ENCODE measurements at regions not wholly inside any gene's neighbourhood (a gene's known extent, or its start where the extent isn't known, plus 50 kb on each side); places are given as distances from the start of the nearest gene placed in this dataset.

GRCh38 chrX:124524852-124525251, 178.5 kb downstream of the SH2D1A start:
- DNase-seq (ENCODE audit: low read depth in 2 of 2) = no peak

GRCh38 chrX:124529786-124530185, 183.4 kb downstream of the SH2D1A start:
- no peak for DNase-seq (ENCODE audit: low read depth in 2 of 2)

DNA sequence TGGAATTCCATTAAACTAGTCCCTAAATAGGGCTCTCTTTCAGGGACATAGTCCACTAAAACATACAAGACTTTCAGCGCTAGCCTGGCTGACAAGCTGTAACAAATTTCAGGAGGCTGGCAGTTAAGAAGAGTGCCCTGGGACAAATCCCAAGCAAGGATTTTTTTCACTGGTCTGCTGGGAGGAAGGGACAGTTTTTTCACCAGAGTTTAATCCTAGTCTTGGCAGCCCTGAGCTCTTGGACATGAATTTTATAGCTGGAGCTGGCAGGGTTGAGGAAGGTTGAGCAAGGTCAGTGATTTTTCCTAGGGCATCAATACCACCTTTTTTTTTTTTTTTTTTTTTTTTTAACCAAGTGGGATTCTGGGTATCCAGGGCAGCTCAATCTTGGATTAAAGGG, 184.4 kb downstream of the SH2D1A start:
- DNase-seq (ENCODE audit: low read depth in 2 of 2) = no peak

DNA sequence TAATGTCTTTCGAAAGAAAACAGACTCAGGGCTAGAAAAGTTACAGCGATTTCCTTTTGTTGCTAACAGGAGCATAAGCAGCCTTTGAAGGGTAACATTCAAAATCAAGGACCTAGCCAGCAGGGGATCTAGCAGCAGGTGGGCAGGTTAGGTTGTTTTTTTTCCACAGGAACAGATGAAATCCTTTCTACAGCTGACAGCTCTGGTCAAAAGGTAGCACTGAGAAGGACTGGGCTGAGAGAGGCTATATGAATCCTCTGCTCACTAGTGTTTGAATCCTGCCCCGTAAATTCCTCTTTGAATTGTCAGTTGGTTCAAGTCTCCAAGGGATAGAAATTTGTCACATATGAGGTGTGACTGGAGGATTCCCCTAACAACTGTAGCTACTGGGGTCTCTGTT, 188.2 kb downstream of the SH2D1A start:
- DNase-seq (ENCODE audit: low read depth in 2 of 2) = no peak

DNA sequence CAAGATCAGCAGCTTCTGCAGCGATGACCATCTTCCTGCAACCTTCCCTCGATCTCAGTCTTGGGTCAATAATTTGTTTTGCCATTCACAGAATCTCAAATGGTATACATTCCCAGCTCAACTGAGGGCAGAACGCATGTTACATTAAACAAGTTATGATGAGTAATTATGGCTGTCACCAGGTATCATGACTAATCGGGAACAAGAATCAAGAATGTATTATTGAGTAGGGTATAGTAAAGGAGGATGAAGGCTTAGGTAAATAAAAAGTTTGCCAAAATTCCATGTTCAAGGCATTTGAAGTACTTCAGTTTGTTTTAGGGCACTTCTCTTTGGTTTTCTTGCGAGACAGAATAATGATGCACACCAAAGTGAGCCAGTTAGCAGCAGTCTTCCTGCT, 194.1 kb downstream of the SH2D1A start:
- no peak for DNase-seq (ENCODE audit: low read depth in 2 of 2)

DNA sequence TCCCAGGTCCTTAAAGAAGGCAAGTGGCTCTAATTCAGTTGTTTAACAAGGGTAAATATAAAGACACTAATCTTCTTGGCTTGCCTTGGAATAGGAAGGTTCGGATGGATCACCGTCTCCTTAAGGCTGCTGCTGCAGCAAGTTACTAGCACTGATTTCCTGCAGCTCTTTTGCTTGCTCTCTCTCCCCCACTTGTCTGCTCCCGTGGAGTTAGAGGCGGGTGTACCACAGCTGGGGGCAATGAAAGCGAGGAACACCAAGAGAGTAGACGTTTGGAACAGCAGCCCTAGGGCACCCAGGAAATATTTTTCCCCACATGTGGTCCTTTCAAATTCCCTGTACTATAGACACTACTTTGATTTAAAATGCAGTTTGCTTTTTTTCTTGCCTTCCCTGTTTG, 202.2 kb downstream of the SH2D1A start:
- DNase-seq (ENCODE audit: low read depth in 2 of 2) = no peak

- DNase-seq (ENCODE audit: low read depth in 2 of 2) = no peak
These were observed 208.8 kb downstream of the SH2D1A start for GRCh38 chrX:124555036-124555595.

DNA sequence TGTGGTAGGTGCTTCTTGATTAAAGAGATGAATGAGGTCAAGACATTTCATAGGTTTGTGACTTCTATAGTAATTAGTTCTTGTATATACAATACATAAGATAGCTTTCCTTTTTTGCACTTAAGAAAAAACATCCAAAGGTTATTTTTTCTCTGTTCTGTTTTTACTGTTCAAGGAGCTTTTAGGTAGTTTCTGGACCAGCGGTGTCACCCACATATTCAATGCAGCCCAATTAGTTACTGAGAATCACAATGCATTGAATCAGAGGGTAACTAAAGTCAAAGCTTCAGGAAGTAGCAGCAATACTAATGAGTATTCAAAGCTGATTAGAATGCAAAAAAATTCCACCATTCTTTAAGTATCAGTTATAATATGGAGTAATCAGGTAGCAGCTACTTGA, 211.6 kb downstream of the SH2D1A start:
- DNase-seq (ENCODE audit: low read depth in 2 of 2) = no peak

GRCh38 chrX:124573468-124573867, 227.1 kb downstream of the SH2D1A start:
- DNase-seq (ENCODE audit: low read depth in 2 of 2) = no peak

GRCh38 chrX:124592744-124593143, 246.4 kb downstream of the SH2D1A start:
- DNase-seq (ENCODE audit: low read depth in 2 of 2) = no peak

DNA sequence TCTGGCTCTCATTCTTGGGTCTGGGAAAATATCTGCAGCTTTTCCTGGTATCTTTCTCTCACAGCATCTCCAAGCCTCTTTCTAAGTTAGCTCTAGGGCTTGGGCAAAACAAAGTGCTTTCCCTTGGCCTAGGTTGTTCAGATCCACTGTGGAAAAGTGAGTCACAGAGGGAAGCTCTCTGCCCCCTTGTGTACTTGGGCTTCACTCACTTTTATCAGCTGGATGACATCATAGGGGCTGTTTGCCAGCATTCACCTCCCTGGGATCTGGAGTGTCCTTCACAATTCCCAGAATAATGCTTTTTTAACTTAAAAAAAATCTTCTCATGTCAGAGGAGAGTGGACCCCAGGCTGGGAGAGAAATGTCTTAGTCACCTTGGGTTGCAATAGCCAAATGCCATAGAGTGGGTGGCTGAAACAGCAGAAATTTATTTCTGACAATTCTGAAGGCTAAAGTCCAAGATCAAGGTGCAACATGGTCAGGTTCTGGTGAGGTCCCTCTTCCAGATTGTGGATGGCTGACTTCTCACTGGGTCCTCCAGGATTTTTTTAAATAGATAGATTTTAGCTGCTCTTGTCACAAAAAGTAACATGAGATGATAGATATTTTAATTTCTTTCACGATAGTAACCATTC, 247.8 kb downstream of the SH2D1A start:
- no peak for DNase-seq (ENCODE audit: low read depth in 2 of 2)

GRCh38 chrX:124605511-124605910, 259.1 kb downstream of the SH2D1A start:
- no peak for DNase-seq (ENCODE audit: low read depth in 2 of 2)

- no peak for DNase-seq (ENCODE audit: low read depth in 2 of 2)
These were observed 260.4 kb downstream of the SH2D1A start for GRCh38 chrX:124606724-124607123.

- no peak for DNase-seq (ENCODE audit: low read depth in 2 of 2)
These were observed 273.3 kb downstream of the SH2D1A start for GRCh38 chrX:124619710-124620109.

DNA sequence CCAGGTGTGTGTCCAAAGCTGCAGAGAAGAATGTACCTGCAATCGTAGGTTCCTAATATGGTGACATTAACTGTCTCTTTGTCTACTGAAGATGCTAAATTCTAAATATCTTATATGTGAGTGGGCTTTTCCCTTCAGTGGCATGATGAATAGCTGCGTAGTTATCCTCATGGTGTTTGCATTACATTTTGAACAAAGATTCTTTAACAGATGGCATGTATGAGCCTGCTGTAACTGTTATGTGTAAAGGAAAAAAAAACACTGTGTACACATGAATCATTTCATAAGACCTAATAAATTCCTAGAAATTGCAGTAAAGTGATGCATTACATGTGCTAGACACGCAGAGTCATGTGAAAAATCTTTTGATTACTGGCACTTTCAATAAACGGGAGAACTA, 288.0 kb downstream of the SH2D1A start:
- DNase-seq (ENCODE audit: low read depth in 2 of 2) = no peak

DNA sequence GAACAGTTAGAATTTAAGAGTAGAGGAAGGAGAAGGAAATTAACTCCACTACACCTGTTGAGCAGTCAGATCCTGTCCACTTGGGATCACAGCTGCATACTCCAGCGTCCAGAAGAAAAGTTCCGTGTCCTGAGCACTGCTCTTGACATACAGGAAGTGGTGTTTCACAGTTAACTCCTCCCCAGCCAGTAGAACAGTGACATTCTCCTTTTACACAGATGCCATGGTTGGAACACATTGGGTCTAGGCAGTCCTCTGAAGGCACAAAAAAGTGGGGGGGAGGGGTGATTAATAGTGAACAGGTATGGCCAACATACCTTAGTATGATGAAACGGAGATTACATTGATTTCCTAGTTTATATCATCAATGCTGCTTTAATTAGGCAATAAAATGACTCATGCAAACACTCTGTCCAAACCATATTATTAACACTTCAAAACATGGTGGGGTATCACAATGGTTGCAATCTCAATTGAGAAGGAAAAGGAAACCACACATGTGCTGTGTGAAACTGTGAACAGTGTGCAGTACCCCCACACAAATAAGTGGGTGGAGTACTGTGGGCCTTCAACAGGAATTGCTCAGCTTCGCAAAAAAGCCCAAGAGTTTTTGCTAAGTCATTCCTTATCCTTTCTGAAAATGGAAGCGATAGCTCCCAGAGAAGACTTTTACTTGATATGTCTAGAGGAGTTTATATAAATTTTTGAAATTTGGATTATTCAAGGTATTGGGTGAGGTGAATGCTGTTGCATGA, 295.6 kb downstream of the SH2D1A start:
- DNase-seq (ENCODE audit: low read depth in 2 of 2) = no peak

DNA sequence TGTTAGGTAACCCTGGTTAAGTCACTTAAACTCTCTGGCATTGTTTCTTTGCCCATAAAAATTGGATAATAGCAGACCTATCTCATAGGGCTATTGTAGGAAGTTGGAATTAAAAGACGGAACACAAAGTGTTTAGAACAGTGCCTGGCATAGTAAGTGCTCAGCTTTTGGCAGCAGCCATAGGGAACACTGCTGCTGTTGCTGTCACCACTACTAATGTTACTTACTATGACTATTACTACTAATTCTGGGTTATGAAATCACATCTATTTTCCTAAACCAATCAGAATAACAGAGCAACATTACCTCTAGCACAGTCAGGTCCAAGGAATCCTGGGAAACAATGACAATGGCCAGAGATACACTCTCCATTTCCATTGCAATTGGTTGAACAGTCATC, 300.0 kb downstream of the SH2D1A start:
- DNase-seq (ENCODE audit: low read depth in 2 of 2) = no peak

DNA sequence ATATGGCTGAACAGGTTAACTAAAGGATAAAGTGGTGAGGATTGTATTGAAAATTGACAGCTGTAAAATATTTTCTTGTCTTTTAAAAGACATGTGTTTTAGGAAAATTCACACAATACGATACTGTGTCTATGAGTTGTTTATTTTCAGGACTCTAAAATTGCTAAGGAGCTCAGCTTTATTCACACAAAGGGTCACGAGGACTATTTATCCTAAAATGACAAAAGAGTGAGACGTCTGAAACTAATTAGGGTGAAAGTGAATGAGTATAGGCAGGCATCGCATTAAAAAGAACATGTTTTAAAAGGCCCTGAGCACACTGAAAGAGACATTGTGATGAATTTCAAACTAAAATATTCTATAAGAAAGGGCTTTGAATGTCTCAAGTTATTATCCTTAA, 304.7 kb downstream of the SH2D1A start:
- no peak for DNase-seq (ENCODE audit: low read depth in 2 of 2)

GRCh38 chrX:124665621-124666400, 319.4 kb downstream of the SH2D1A start:
- DNase-seq (ENCODE audit: low read depth in 2 of 2) = no peak

DNA sequence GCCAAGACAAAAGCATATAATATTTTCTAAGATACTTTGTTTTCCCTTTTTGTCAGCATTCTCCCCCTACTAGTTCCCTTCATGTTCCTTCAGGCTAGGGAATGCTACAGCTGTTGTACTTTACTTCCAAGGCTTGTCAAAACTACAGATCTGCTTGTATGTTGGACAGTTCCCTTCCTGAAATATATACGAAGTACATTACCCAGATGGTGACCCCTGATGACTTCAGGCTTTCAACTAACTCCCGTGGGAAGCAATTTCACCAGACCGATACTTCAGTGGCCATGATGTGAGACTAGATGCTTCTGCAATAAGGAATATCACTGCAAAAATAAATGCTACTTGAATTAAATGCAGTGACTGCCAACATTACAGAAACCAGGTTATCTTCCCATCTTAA, 332.8 kb downstream of the SH2D1A start:
- no peak for DNase-seq (ENCODE audit: low read depth in 2 of 2)

DNA sequence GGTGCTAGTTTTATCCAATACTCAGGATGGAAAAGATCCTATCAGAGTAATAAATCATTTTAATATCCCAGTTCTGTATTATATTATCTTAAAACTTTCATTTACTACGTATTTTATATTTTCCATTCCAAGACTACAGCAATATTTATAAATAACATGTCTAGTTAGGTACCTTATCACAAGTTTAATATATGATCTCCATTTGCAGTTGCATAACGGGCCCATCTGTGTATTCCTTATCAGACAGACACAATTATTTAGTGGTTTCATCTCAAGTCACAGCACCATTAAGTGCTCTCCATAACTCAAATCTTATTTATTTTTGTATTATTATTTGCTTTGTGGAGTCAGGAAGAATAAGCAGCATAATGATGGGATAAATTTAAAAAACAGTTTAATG, 333.9 kb downstream of the SH2D1A start:
- DNase-seq (ENCODE audit: low read depth in 2 of 2) = no peak

DNA sequence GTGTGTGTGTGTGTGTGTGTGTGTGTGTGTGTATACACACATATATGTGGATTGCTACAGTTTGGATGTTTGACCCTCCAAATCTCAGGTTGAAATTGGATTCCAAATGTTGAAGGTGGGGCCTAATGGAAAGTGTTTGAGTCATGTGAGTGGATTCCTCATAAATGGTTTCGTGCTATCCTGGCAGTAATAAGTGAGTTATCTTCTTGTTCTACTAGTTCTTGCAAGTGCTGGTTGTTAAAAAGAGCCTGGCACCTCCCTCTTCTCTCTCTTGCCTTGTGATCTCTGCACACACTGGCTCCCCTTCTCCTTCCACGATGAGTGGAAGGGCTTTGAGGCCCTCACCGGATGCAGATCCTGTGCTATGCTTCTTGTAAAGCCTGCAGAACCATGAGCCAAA, 344.1 kb downstream of the SH2D1A start:
- DNase-seq (ENCODE audit: low read depth in 2 of 2) = no peak

DNA sequence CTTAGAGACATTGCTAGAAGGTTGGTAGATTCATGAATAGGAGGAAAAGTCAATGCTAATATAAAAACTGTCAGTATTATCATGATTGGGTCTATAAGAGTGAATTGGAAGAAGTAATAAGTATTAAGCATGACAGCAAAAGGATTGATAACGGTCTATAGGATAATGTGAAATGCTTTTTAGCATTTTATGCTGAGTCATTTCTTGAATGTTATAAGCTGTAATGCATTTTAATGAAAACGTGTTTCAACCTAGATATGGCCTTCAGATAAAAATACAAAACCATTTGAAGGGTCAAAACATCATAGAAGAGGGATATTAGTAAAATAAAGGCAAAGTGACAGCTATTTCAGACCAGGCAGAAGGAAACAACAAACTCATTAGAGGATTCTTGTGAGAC, 353.5 kb downstream of the SH2D1A start:
- DNase-seq (ENCODE audit: low read depth in 2 of 2) = no peak
